ENCODE measurements at regions not wholly inside any gene's neighbourhood (a gene's known extent, or its start where the extent isn't known, plus 50 kb on each side); places are given as distances from the start of the nearest gene placed in this dataset.

- no peak overlapping the region for H3K23ac ChIP-seq (ENCODE audit: insufficient read length)
- FAIRE-seq = no peak
- H2AFZ ChIP-seq (ENCODE audit: low read length) = no peak overlapping the region
- TF ChIP-seq JUND (IDR thresholded peaks at IDR 0.05; ENCODE audit: low read length) = no peak
- TF ChIP-seq RFX5 (IDR thresholded peaks at IDR 0.05; ENCODE audit: borderline replicate concordance, low read depth, low read length) = no peak
- TF ChIP-seq EGR1 (IDR thresholded peaks at IDR 0.05; ENCODE audit: borderline replicate concordance, low read depth, low read length) = no peak
These were observed 582.4 kb upstream of the FAM241A start for GRCh38 chr4:111562826-111563225.

More at GRCh38 chr4:111562826-111563225, 582.4 kb upstream of the FAM241A start:
- no peak overlapping the region for H3K4me2 ChIP-seq (ENCODE audit: insufficient read depth in 1 of 2, low read depth in 2 of 2, low read length in 2 of 2)
- H3K14ac ChIP-seq (ENCODE audit: insufficient read length) = no peak overlapping the region
- H3K27me3 ChIP-seq (replicated peaks in 1 of 4; ENCODE audit: control insufficient read depth in 3 of 4, extremely low read depth in 1 of 4, insufficient read depth in 3 of 4, low read length in 3 of 4) = no peaks in the 10 kb centered on the region
- H3K4me1 ChIP-seq (replicated peaks in 1 of 4; ENCODE audit: control insufficient read depth in 3 of 4, insufficient read depth in 4 of 4, low read length in 3 of 4) = no peaks in the 10 kb centered on the region
- H2BK15ac ChIP-seq (ENCODE audit: low read length) = no peak overlapping the region
- H2BK5ac ChIP-seq (ENCODE audit: low read depth, low read length) = no peak overlapping the region
- H4K5ac ChIP-seq (ENCODE audit: insufficient read length, low read depth, low read length) = no peak overlapping the region
- no peak overlapping the region for H3K9ac ChIP-seq (replicated peaks in 1 of 4; ENCODE audit: extremely low read depth in 1 of 4, low read depth in 3 of 4, low read length in 3 of 4)
- ChIA-PET POLR2A (ENCODE audit: partially characterized antibody) (no interaction called here), CTCF (ENCODE audit: partially characterized antibody) (no interaction called here)
- H3K4ac ChIP-seq (replicated peaks; ENCODE audit: insufficient read length, low read depth, low read length) = no peak overlapping the region
- no peaks in the 10 kb centered on the region for H3K79me2 ChIP-seq (ENCODE audit: control insufficient read depth in 1 of 2, insufficient read depth in 2 of 2, low read length in 2 of 2)
- H3K79me1 ChIP-seq (ENCODE audit: low read depth, low read length) = no peaks in the 10 kb centered on the region
- no peaks in the 10 kb centered on the region for H4K20me1 ChIP-seq (replicated peaks in 1 of 2; ENCODE audit: control insufficient read depth in 1 of 2, insufficient read depth in 2 of 2, low read length in 2 of 2)
- H3K4me3 ChIP-seq (ENCODE audit: extremely low read depth in 1 of 4, insufficient read depth in 2 of 4, low read depth in 3 of 4, low read length in 4 of 4) = no peak overlapping the region
- no peak overlapping the region for H2AK5ac ChIP-seq (ENCODE audit: low read depth, low read length)
- H3K18ac ChIP-seq (ENCODE audit: extremely low read depth, low read length) = no peak overlapping the region
- H3K9me3 ChIP-seq (ENCODE audit: insufficient read depth in 2 of 2, low read depth in 1 of 2, low read length in 1 of 2) = peaks cover 10 to 17% of the 10 kb centered on the region in 2 experiments; a peak in 3 of 4 replicates
- no peak overlapping the region for H2BK12ac ChIP-seq (ENCODE audit: low read depth, low read length)
- 86% methylated on average over 2 of the region's 2 CpGs; no CpG with 5 or more reads in 1 of the 2 experiments for WGBS, 2 experiments (ENCODE audit: extremely low coverage in 1 of 2, insufficient coverage in 1 of 2, insufficient read length in 1 of 2, insufficient replicate concordance in 2 of 2, low coverage in 1 of 2, low lambda C conversion rate in 2 of 2, missing lambda C conversion rate in 1 of 2)
- no peak overlapping the region for H2BK20ac ChIP-seq (ENCODE audit: low read length)
- no peaks in the 10 kb centered on the region for H3K36me3 ChIP-seq (ENCODE audit: control insufficient read depth in 2 of 4, insufficient read depth in 4 of 4, low read length in 3 of 4)
- DNase-seq (ENCODE audit: low read depth in 1 of 2, low spot score in 2 of 2) = no peak
- no peak overlapping the region for H3K27ac ChIP-seq (ENCODE audit: low read depth, low read length)
- H2BK120ac ChIP-seq (replicated peaks; ENCODE audit: low read depth, low read length) = no peak overlapping the region
- H3K56ac ChIP-seq (replicated peaks; ENCODE audit: insufficient read length, low read depth, low read length) = no peak overlapping the region
- H4K91ac ChIP-seq (replicated peaks; ENCODE audit: insufficient read length, low read length) = no peak overlapping the region
- no peaks in the 10 kb centered on the region for H3K23me2 ChIP-seq (ENCODE audit: low read depth, low read length)
- H4K8ac ChIP-seq (ENCODE audit: extremely low read depth, insufficient read depth, low read length) = no peak overlapping the region
